ENCODE measurements at regions not wholly inside any gene's neighbourhood (a gene's known extent, or its start where the extent isn't known, plus 50 kb on each side); places are given as distances from the start of the nearest gene placed in this dataset.
"Not testable (repeated sequence)": the region's sequence is repeated elsewhere in the genome, so short reads cannot be mapped to it uniquely, and the experiment has no call there.

DNA sequence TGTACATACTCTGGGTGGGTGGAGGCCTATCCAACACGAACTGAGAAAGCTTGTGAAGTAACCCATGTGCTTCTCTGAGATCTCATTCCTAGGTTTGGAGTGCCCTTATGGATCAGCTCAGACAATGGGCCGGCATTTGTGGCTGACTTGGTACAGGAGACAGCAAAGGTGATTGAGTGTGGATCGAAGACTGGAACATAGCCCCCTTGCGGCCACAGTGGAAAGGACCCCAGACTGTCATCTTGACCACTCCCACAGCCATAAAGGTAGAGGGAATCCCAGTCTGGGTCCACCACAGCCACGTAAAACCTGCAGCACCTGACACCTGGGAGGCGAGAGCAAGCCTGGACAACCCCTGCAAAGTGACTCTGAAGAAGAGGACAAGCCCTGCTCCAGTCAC is 598.0 kb upstream of the AADAT start:
- Mint-ChIP-seq H3K27ac (no peak overlapping the region), H3K9me3 (peaks cover 9% of the 10 kb centered on the region), H3K4me1 (ENCODE audit: low read depth) (no peaks in the 10 kb centered on the region), H3K4me3 (no peak overlapping the region), H3K27me3 (ENCODE audit: low read depth) (no peaks in the 10 kb centered on the region), H3K36me3 (ENCODE audit: low read depth) (no peaks in the 10 kb centered on the region)

DNA sequence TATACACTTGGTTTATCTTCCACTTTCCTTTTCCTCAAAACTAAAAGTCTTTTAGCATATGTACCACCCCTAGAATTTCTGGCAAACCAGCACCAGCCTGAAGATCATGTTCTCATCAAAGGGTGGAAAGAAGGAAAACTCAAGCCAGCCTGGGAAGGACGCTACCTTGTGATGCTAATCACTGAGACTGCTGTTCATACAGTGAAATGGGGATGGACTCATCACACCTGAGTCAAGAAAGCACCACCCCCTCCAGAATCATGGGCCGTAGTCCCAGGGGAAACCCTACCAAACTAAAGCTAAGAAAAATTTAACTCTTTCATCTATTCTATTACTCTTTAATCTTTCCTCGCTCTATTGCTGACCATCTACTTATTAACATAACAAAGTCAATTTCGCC is 595.9 kb upstream of the AADAT start:
- H3K4me3 Mint-ChIP-seq; H3K27me3 Mint-ChIP-seq (ENCODE audit: low read depth); H3K9me3 Mint-ChIP-seq; H3K36me3 Mint-ChIP-seq (ENCODE audit: low read depth); H3K4me1 Mint-ChIP-seq (ENCODE audit: low read depth); H3K27ac Mint-ChIP-seq: not testable (repeated sequence)

DNA sequence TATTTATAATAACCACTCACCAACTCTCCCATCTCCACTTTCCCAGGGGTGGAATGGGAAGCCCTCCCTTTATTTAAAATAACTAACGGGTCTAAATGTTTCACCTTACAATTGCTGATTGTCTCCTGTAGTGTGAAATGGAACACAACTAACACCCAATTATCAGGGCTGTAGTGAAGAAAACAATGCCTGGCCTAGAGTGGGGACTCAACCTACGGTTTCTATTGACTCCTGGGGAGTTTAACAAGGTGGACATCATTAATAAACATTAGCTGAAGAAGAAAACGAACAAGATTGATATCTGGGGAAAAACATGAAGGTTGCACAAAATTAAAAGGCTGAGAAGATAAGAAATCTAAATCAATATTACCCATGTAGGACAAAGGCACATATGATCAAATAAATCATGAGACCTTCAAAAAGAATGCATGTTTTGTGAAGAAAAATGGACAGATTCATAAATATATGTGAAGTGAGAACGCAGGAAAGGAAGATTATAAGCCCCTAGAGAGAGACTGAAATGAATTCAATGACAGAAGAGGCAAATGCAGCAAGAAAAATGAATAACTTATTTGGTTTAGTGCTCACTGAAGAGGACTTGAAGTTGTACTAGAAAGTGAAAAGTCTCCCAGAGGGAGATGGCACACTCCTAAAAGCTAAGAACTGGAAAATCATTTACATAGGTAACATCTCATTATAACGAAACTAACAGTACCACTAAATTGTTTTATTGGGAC is 593.0 kb upstream of the AADAT start:
- Mint-ChIP-seq H3K27ac (no peak overlapping the region), H3K36me3 (ENCODE audit: low read depth) (no peaks in the 10 kb centered on the region), H3K4me3 (no peak overlapping the region), H3K4me1 (ENCODE audit: low read depth) (no peaks in the 10 kb centered on the region), H3K9me3 (peaks cover 25% of the 10 kb centered on the region), H3K27me3 (ENCODE audit: low read depth) (no peaks in the 10 kb centered on the region)

DNA sequence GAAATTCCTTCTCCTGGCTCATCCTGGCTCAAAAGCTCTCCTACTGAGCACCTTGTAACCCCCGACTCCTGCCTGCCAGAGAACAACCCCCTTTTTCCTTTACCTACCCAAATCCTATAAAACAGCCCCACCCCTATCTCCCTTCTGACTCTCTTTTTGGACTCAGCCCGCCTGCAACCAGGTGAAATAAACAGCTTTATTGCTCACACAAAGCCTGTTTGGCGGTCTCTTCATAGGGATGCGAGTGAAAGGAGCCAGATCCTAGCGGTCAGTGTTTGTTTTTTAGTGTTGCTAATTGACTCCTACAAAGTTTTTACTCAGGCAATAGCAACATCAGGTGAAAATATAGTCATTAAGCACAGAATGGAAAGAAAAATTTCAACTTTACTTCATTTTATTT is 592.3 kb upstream of the AADAT start:
- not testable (repeated sequence) for H3K4me3 Mint-ChIP-seq; H3K4me1 Mint-ChIP-seq (ENCODE audit: low read depth); H3K27me3 Mint-ChIP-seq (ENCODE audit: low read depth); H3K36me3 Mint-ChIP-seq (ENCODE audit: low read depth); H3K27ac Mint-ChIP-seq
- H3K9me3 Mint-ChIP-seq: peaks cover 23% of the 10 kb centered on the region

DNA sequence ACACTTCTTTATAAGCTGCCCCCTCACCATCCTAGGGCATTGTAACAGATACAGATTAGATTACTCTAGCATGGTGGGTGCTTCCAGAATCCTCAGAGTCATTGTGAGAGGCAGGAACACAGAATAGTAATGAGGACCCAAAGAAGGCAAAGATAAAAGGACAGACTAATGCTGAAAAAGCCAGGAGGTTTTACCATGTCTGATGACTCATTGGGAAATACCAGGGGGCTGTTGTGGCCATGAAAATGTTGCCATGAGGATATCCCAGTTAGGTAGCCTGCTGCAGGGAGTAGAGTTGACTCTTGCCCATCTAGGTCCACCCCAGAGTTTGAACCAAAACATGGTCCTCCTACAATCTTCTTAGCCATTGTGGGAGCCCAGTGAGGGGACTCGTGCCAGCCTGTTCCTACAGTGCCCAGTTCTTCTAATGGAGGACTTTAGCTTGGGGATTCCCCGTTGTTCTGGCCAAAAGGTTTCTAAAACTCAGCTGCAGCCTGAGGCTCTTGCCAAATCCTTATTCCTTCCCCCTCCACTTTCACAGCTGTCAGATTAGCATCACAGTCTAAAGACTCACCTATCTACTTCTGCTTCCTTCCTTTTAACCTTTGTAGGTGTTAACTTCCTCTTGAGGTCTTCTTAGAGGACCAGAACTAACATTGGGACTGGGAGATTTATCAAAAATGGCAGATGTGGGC is 586.0 kb upstream of the AADAT start:
- H3K4me3 Mint-ChIP-seq: no peak overlapping the region
- no peaks in the 10 kb centered on the region for H3K4me1 Mint-ChIP-seq (ENCODE audit: low read depth)
- no peaks in the 10 kb centered on the region for H3K27me3 Mint-ChIP-seq (ENCODE audit: low read depth)
- H3K9me3 Mint-ChIP-seq: peaks cover 23% of the 10 kb centered on the region
- no peaks in the 10 kb centered on the region for H3K36me3 Mint-ChIP-seq (ENCODE audit: low read depth)
- H3K27ac Mint-ChIP-seq: no peak overlapping the region

DNA sequence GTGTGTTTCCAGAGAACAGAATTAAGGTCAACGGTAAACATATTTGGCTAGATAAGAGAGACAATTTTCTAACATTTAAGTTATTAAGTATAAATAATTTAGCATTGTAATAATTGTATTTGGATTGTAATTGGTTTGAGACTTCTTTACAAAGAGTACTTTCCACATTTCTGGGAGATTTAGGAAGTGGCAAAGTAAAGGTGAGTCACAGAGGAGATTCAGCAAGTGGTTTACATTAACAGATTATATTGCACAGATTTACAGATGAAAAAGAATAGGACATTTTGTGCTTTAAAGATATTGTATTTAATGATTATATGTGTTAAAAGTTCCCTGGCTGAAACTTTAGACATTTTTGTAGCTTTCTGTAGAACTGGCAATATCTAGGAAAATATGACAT is 584.4 kb upstream of the AADAT start:
- Mint-ChIP-seq H3K9me3 (peaks cover 19% of the 10 kb centered on the region), H3K36me3 (ENCODE audit: low read depth) (no peaks in the 10 kb centered on the region), H3K4me3 (no peak overlapping the region), H3K4me1 (ENCODE audit: low read depth) (no peaks in the 10 kb centered on the region), H3K27ac (no peak overlapping the region), H3K27me3 (ENCODE audit: low read depth) (no peaks in the 10 kb centered on the region)

DNA sequence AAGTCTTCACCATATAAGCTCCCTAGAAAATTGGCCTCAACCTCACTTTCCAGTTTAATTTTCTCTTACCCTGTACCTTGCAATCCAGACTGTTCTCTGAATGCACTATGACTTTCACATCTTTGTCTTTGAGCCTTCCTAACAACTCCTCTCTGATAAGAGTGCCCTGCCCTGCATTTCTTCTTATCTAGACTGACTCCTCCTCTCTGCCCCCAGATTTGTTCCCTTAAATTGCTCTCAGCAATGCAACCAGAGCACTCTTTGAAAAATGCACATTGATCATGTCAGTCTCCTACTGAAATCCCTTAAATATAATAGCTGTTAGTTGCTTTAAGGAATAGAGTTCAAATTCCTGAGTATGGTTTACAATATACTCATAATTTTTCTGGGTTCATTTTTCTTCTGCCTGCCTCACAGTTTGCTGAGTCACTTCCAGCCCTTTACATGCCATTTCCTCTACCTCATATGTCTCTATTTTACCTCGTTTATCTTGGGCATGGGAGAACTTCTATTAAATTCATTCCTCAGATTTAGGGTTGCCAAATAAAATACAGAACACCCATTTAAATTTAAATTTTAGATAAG is 582.7 kb upstream of the AADAT start:
- Mint-ChIP-seq H3K4me1 (ENCODE audit: low read depth) (no peaks in the 10 kb centered on the region), H3K27ac (no peak overlapping the region), H3K36me3 (ENCODE audit: low read depth) (no peaks in the 10 kb centered on the region), H3K27me3 (ENCODE audit: low read depth) (no peaks in the 10 kb centered on the region), H3K4me3 (no peak overlapping the region), H3K9me3 (peaks cover 6% of the 10 kb centered on the region)

DNA sequence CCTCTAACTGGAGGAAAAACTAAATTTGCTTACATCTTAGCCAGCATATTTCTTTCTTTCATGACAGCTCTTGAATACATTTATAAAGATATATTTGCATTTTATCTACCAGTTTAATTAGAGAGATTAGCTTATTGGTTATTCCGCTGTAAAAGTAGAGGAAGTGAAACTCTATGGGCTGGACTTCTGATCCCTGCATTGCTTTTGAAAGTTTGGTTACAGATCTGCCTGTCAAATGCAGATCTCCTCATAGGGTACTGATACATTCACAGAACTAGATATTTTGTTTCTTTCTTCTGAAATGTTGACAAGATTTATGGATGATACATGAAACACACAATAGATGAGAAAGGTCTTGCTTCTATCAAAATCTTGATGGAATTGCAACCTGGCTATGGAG is 581.4 kb upstream of the AADAT start:
- Mint-ChIP-seq H3K4me3 (no peak overlapping the region), H3K27ac (no peak overlapping the region), H3K4me1 (ENCODE audit: low read depth) (no peaks in the 10 kb centered on the region), H3K27me3 (ENCODE audit: low read depth) (no peaks in the 10 kb centered on the region), H3K36me3 (ENCODE audit: low read depth) (no peaks in the 10 kb centered on the region), H3K9me3 (peaks cover 2% of the 10 kb centered on the region)

DNA sequence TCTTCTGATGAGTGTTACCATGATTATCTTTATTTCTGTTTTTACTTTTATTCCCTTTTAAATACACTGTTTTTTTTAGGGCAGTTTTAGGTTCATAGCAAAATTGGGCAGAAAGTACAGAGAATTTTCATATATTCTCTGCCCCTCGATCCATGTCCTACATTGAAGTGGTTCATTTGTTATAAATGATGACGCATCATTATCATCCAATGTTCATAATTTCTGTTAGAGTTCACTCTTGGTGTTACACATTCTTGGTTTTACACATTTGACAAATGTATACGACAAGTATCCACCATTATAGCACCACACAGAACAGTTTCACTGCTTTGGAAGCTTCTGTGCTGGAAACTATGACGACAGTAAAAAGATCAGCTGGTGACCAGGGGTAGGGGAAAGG is 578.1 kb upstream of the AADAT start:
- Mint-ChIP-seq H3K27me3 (ENCODE audit: low read depth) (no peaks in the 10 kb centered on the region), H3K27ac (no peak overlapping the region), H3K4me3 (no peak overlapping the region)

DNA sequence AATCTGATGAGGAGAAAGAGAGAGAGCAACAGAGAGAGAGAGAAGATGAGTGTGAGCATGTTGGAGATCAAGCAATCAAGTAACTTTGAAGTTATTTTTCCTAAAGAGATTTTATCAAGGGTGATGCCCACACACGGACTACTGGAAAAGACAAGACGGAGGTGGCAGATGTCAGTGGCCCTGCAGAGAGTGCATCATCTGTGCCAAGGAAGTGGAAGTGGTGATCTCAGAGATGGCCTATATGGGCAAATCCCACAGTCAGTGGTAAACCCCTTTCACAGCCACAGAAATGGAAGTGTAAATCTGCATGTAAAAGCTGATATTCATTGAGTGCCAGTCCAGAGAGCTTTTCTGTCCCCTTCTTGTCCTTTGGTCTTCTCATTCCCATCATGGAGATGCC is 577.2 kb upstream of the AADAT start:
- no peak overlapping the region for H3K27ac Mint-ChIP-seq
- H3K4me3 Mint-ChIP-seq: no peak overlapping the region
- peaks cover 4% of the 10 kb centered on the region for H3K9me3 Mint-ChIP-seq
- H3K4me1 Mint-ChIP-seq (ENCODE audit: low read depth): no peaks in the 10 kb centered on the region
- no peaks in the 10 kb centered on the region for H3K36me3 Mint-ChIP-seq (ENCODE audit: low read depth)
- no peaks in the 10 kb centered on the region for H3K27me3 Mint-ChIP-seq (ENCODE audit: low read depth)

More for the DNA sequence above, 578.1 kb upstream of the AADAT start:
- Mint-ChIP-seq H3K9me3 (peaks cover 4% of the 10 kb centered on the region), H3K4me1 (ENCODE audit: low read depth) (no peaks in the 10 kb centered on the region), H3K36me3 (ENCODE audit: low read depth) (no peaks in the 10 kb centered on the region)

DNA sequence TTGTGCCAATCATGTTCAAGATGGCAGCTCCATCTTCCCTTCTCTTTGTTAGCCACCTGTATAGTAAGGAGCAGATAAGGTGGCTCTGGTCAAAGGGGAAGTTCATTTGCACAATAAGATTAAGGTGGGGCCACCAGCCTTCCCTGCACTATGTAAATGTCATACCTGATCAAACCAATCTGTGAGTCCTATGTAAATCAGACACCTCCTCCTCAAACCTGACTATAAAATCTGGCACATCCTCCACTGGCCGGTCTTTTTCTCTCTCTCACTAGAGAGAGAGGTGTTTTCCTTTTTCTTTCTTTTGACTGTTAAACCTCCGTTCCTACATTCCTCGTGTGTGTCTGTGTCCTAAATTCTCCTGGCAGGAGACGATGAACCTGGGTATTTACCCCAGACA is 572.5 kb upstream of the AADAT start:
- Mint-ChIP-seq H3K4me1 (ENCODE audit: low read depth) (no peaks in the 10 kb centered on the region), H3K9me3 (peaks cover 4% of the 10 kb centered on the region), H3K27me3 (ENCODE audit: low read depth) (no peaks in the 10 kb centered on the region)

DNA sequence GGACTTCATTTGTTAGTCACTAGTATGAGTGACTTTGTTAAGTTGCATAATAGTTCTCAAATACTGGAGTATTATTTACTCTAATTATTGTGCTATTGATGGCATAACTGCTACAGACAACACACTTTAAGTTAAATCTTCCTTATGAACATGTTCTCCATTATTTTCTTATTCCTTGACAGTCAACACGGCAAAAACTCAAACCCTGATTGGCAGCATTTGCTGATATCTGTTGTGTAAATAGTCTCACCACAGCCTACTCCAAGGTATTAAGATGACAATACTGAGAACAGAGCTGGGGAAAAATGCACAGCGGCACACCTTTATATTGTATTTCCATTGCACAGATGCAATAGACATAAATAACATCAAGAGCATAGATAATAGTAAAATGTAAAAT is 568.0 kb upstream of the AADAT start:
- Mint-ChIP-seq H3K27ac (no peak overlapping the region), H3K4me1 (ENCODE audit: low read depth) (no peaks in the 10 kb centered on the region), H3K27me3 (ENCODE audit: low read depth) (no peaks in the 10 kb centered on the region)

More for the DNA sequence above, 572.5 kb upstream of the AADAT start:
- Mint-ChIP-seq H3K27ac (no peak overlapping the region), H3K4me3 (no peak overlapping the region), H3K36me3 (ENCODE audit: low read depth) (no peaks in the 10 kb centered on the region)

DNA sequence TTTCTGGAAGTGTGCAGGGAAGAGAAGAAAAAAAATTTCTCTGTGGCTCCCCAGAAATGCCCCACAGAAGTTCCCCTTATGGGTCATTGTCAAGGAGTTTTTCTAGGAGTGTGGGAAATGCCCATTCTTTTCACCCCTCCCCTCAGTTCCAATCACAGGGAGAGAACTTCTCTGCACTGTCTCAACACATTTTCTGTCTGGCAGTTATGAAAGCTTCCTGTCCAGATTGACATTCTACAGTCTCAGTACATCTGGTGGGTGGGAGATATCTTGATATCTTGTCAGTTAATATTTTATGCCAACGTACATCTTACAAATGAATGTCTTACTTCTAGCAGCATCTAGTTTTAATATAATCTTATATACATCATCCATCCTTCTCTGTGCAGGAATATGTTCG is 566.8 kb upstream of the AADAT start:
- Mint-ChIP-seq H3K9me3 (no peaks in the 10 kb centered on the region), H3K27ac (no peak overlapping the region), H3K4me3 (no peak overlapping the region), H3K4me1 (ENCODE audit: low read depth) (no peaks in the 10 kb centered on the region), H3K27me3 (ENCODE audit: low read depth) (no peaks in the 10 kb centered on the region), H3K36me3 (ENCODE audit: low read depth) (no peaks in the 10 kb centered on the region)

More for the DNA sequence above, 568.0 kb upstream of the AADAT start:
- Mint-ChIP-seq H3K4me3 (no peak overlapping the region), H3K36me3 (ENCODE audit: low read depth) (no peaks in the 10 kb centered on the region), H3K9me3 (no peaks in the 10 kb centered on the region)

DNA sequence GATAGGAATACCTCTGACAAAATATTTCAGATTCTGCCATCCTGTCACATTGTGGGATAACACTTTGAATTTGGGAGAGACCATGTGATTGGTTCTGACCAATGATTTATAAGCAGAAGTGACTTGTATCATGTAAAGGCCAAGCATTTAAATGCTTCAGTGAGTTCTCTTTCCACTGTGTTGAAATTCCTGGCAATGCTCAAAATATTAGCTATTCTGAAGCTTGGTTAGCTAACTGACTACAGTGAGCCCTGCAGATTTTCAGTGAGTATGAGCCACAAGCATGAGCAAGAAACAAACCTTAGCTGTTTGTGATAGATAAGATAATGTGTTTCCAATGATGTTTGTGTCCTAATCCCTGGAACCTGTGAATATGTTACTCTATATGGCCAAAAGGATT is 562.8 kb upstream of the AADAT start:
- no peaks in the 10 kb centered on the region for H3K27me3 Mint-ChIP-seq (ENCODE audit: low read depth)
- H3K4me1 Mint-ChIP-seq (ENCODE audit: low read depth): no peaks in the 10 kb centered on the region
- H3K4me3 Mint-ChIP-seq: no peak overlapping the region
- H3K27ac Mint-ChIP-seq: no peak overlapping the region
- H3K36me3 Mint-ChIP-seq (ENCODE audit: low read depth): no peaks in the 10 kb centered on the region
- no peaks in the 10 kb centered on the region for H3K9me3 Mint-ChIP-seq

DNA sequence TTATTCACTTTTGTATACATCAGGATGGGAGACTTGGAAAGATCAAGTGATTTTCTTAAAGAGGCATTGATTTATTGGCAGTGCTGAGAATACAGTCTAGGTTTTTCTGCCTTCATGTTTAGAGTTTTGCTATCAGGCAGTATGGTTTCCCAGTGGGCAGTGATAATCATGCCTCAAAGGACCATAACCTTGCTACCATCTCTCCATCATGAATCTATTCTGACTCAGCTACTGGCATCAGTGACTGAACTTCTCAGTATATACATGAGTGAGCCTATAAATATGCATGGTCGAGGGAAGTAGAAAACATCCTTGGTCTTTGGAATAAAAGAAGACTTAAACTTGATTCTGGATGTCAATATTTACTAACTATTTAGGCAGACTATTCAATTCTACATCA is 562.0 kb upstream of the AADAT start:
- Mint-ChIP-seq H3K4me1 (ENCODE audit: low read depth) (no peaks in the 10 kb centered on the region), H3K9me3 (no peaks in the 10 kb centered on the region), H3K36me3 (ENCODE audit: low read depth) (no peaks in the 10 kb centered on the region), H3K27me3 (ENCODE audit: low read depth) (no peaks in the 10 kb centered on the region), H3K4me3 (no peak overlapping the region), H3K27ac (no peak overlapping the region)

All from T-helper 1 cell treated with Interleukin-12 subunit alpha and Interleukin-12 subunit beta and Interleukin-4 antibody, amounts not matched to agents 30 μg/mL and 1 μg/mL, for 36 hours (primary cell).